GM12891 (cell line): ENCODE measurements at regions not wholly inside any gene's neighbourhood (a gene's known extent, or its start where the extent isn't known, plus 50 kb on each side); places are given as distances from the start of the nearest gene placed in this dataset.

Experiments used
- DNase-seq: peaks from one replicate; pipeline ENCODE4 v3.0.0; 2011; ENCODE audit warnings: low spot score; ENCODE audit not compliant: insufficient read length
- FAIRE-seq: peaks from 2 replicates; lab custom pipeline; 2011; peaks lifted over from hg19 to GRCh38; lab: Jason Lieb, UNC
- PAX5 ChIP-seq: IDR thresholded peaks from 2 replicates; pipeline ENCODE4 v1.6.1; 2011; ENCODE audit warnings: low read length, moderate library complexity, mild to moderate bottlenecking; ENCODE audit not compliant: insufficient read depth, severe bottlenecking
- POLR2A ChIP-seq: IDR thresholded peaks from 2 replicates; pipeline ENCODE4 v1.6.1; 2011; ENCODE audit warnings: low read depth, low read length, control low read depth
- POLR2AphosphoS5 ChIP-seq: IDR thresholded peaks from 2 replicates; pipeline ENCODE4 v1.6.1; 2011; ENCODE audit warnings: low read depth, low read length, control low read depth
- POU2F2 ChIP-seq: IDR thresholded peaks from 2 replicates; pipeline ENCODE4 v1.6.1; 2011; ENCODE audit warnings: low read depth, mild to moderate bottlenecking, control low read depth, low read length, moderate library complexity
- SPI1 ChIP-seq: IDR thresholded peaks from 2 replicates; pipeline ENCODE4 v1.6.1; 2011; ENCODE audit warnings: low read depth, low read length, control low read depth
- TAF1 ChIP-seq: IDR thresholded peaks from 2 replicates; pipeline ENCODE4 v1.6.1; 2011; ENCODE audit warnings: low read depth, low read length, control low read depth

DNA sequence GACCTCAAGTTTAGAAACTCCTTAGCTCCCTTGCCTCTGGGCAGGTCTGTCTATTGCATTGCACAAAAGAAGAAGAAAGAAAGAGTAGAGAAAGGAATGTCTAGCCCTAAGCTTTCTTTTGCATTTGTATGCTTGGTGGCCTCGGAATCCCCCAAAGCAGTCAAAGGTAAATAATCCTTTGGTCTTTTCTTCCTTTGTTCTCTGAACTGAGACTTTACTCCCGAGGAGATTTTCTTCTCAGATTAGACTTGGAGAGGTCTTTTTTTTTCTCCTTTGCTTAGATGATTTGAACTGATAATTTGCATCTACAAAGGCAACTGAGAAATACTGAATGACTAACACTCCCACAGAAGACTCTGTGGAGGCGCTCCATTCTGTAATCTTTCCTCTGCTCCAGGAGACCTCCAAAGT, 93.2 kb downstream of the AKR1D1 start:
- no peak for TF ChIP-seq POLR2A
- TF ChIP-seq POU2F2, result no peak
- TF ChIP-seq TAF1, result no peak
- no peak for TF ChIP-seq SPI1
- TF ChIP-seq POLR2AphosphoS5, result no peak
- TF ChIP-seq PAX5, result no peak
- DNase-seq (no peak), FAIRE-seq (no peak)

- no peak for TF ChIP-seq POU2F2
- no peak for TF ChIP-seq TAF1
- no peak for TF ChIP-seq POLR2A
- TF ChIP-seq SPI1, result no peak
- no peak for TF ChIP-seq POLR2AphosphoS5
- no peak for TF ChIP-seq PAX5
- no peak for FAIRE-seq
- DNase-seq, result no peak
Observed at GRCh38 chr7:138170298-138170697, 94.0 kb downstream of the AKR1D1 start.

DNA sequence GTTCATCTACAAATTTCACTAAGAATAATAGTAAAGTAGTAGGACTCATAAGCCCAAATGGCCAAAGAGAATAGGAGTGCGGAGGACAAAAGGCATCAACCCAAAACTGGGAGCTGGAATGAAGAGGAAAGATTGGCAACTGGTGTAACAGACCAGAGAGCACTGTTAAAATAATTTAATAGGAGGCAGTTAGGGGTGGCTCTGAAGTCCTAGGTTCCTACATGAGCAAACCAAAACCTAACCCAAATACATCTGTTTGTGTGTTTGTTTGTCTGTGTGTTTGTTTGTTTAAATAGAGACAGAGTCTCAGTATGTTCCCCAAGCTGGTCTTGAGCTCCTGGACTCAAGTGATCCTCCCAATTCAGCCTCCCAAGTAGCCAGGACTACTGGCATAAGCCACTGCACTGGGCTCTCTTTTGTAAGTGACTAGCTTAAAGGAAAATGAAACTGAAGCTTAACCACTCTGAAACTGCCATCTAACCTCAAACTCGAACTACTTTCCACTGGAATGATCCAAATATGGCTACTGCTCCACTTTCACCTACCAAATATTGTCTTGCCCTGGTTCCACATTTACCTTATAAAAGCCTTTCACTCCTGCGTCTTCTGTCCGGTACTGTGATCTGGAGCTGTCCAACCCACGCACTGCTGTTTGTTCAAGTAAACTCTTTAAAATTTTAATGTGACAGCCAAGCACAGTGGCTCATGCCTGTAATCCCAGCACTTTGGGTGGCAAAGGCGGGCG, 94.9 kb downstream of the AKR1D1 start:
- peak; percentile 15 for DNase-seq
- no peak for TF ChIP-seq TAF1
- no peak for TF ChIP-seq POLR2AphosphoS5
- TF ChIP-seq SPI1, result no peak
- no peak for TF ChIP-seq PAX5
- TF ChIP-seq POLR2A, result no peak
- no peak for TF ChIP-seq POU2F2
- FAIRE-seq, result peak; percentile 85

DNA sequence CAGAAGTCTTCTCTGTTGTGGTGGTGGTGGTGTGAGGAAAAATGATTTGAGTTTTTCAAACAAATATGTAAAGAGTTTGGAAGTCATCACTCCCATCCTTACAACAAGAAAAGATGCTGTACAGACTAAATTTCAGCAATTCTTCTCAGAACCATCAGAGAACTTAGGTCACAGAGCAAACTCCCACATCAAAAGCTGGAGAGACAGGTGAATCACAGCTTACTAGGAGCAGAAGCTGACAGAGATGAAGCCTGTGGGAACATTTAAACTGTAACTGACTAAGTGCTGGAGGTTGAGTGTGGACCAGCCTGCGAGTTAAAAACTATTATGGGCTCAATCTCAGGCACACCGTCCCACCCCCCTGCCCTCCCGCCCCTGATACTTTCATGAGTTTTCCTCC, 97.3 kb downstream of the AKR1D1 start:
- TF ChIP-seq POLR2A (no peak), SPI1 (no peak), TAF1 (no peak), PAX5 (no peak), POLR2AphosphoS5 (no peak), POU2F2 (no peak)
- no peak for FAIRE-seq
- no peak for DNase-seq

DNA sequence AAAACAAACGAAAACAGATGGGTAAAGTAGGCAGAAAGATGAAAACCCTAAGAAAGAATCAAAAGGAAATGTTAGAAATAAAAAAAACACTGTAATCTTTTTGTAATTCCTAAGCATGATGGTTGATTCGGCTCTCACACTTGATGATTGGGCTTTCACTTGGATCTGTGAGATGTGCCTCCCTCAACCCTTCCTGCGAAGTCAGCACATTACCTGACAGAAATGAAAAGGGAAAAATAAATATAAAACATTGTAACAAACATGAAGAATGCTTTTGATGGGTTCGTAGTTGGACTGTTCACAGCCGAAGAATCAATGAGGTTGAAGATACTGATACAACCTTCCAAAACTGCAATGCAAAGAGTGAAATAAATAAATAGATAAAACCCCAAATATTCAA, 99.8 kb downstream of the AKR1D1 start:
- DNase-seq (no peak), FAIRE-seq (no peak)
- TF ChIP-seq POLR2AphosphoS5 (no peak), TAF1 (no peak)

- no peak for FAIRE-seq
- no peak for DNase-seq
- TF ChIP-seq POLR2A, result no peak
- no peak for TF ChIP-seq TAF1
- TF ChIP-seq SPI1, result no peak
- no peak for TF ChIP-seq PAX5
- no peak for TF ChIP-seq POU2F2
- TF ChIP-seq POLR2AphosphoS5, result no peak
Observed at GRCh38 chr7:138184191-138184590, 107.9 kb downstream of the AKR1D1 start.

DNA sequence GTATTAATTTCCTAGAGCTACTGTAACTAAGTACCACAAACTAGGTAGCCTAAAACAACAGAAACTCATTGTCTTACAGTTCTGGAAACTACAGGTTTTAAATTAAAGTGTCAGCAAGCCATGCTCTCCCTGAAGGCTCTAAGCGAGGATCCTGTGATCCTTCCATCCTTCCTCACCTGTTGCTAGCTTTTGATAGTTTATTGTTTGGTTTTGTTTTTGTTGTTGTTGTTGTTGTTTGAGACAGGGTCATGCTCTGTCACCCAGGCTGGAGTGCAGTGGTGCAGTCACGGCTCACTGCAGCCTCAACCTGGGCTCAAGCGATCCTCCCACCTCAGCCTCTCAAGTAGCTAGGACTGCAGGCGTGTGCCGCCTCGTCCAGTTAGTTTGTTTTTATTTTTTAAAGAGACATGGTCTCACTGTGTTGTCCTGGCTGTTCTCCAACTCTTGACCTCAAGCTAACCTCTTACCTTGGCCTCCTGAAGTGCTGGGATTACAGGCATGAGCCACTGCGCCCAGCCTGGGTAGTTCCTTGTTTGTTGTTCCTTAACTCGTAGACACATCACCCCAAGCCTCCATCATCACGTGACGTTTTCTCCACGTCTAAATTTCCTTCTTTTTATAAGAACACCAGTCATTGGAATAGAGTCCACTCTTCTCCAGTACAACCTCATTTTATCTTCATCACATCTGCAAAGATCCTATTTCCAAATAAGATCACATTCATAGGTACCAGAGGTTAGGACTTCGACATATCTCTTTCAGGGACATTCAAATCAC, 109.1 kb downstream of the AKR1D1 start:
- no peak for FAIRE-seq
- TF ChIP-seq SPI1 (no peak), POLR2AphosphoS5 (no peak), POLR2A (no peak), TAF1 (no peak), POU2F2 (no peak), PAX5 (no peak)
- DNase-seq, result no peak

- no peak for FAIRE-seq
- DNase-seq, result no peak
Observed at GRCh38 chr7:138186951-138187351, 110.7 kb downstream of the AKR1D1 start.

DNA sequence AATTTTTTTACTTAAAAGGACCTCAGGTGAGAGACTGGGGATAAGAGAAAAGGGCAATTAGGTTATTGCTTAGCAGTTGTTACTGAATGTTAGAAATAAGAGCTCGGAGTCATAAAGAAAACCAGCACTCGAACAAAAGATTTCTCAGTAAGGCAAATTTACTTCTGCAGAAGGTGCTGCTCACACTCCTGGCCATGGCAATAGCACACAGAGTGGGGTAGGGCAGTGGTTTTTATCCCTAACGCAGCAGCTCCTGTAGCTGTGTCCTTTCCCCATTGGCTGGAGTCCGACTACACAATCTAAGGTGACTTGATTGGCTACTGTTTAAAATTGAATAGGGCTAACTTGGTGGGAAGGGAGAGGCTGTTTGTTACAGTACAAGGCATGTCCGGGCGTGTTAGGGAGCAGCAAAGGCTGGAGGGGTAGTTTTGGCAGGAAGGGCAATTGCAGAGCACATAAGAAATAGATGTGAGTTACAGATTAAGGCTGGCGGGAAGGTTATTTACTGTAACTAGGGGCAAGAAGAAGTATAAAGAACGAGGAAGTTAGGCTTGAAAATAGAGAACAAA, 112.1 kb downstream of the AKR1D1 start:
- no peak for TF ChIP-seq TAF1
- no peak for TF ChIP-seq POLR2AphosphoS5
- no peak for TF ChIP-seq SPI1
- TF ChIP-seq POLR2A, result no peak
- no peak for TF ChIP-seq POU2F2
- TF ChIP-seq PAX5, result no peak

More at GRCh38 chr7:138186951-138187351, 110.7 kb downstream of the AKR1D1 start:
- no peak for TF ChIP-seq POU2F2
- no peak for TF ChIP-seq TAF1
- TF ChIP-seq POLR2A, result no peak
- TF ChIP-seq POLR2AphosphoS5, result no peak
- no peak for TF ChIP-seq SPI1

DNA sequence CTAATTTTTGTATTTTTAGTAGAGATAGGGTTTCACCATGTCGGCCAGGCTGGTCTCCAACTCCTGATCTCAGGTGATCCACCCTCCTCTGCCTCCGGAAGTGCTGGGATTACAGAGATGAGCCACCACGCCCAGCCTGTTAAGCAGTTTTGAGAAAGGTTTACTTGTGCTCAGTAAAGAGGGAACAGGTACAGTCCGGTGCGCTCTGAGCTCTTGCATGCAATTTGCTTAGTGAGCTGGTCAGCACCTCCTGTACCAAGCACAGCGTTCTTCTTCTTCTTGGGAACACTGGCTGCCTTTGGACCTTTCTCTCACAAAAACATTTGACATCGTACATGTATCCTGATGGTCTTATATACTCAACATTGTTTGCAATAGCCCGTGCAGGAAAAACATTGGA, 118.3 kb downstream of the AKR1D1 start:
- DNase-seq, result no peak
- FAIRE-seq, result no peak
- no peak for TF ChIP-seq PAX5

More for the DNA sequence above, 112.1 kb downstream of the AKR1D1 start:
- FAIRE-seq, result no peak
- DNase-seq, result no peak
